PC-3 (cell line): ENCODE measurements at regions not wholly inside any gene's neighbourhood (a gene's known extent, or its start where the extent isn't known, plus 50 kb on each side); places are given as distances from the start of the nearest gene placed in this dataset.

Source experiments
- ATAC-seq: fragments of 200-7000 bp; cut with Tn5 transposase; 2 replicates; pipeline ENCODE4 v1.9.1; 2020; ENCODE audit warnings: mild to moderate bottlenecking, moderate library complexity
- BruUV-seq: library from RNA; stranded (reverse); fragments of 400-500 nt; replicated peaks from 2 replicates; lab custom pipeline; 2021; lab: Mats Ljungman, UMichigan
- CTCF ChIA-PET: fragments of 300-600 bp; sonication (Branson Sonifier 250); formaldehyde crosslinking; loops from one replicate; lab custom pipeline; 2022; ENCODE audit warnings: antibody characterized with exemption; lab: Charles Lee
- POLR2A ChIA-PET: fragments of 300-600 bp; sonication (Branson Sonifier 250); formaldehyde crosslinking; loops from one replicate; lab custom pipeline; 2022; ENCODE audit warnings: antibody characterized with exemption; ENCODE audit not compliant: unreplicated experiment; lab: Charles Lee
- DNase-seq: peaks from one replicate; pipeline ENCODE4 v3.0.0-alpha.2; 2015
- H2AFZ ChIP-seq: fragments of 300-600 bp; sonication (generic); 2 replicates; pipeline ENCODE4 v1.6.0; 2016; ENCODE audit warnings: antibody characterized with exemption, low read length
- H3F3A ChIP-seq: fragments of 300-600 bp; sonication (generic); one replicate; pipeline ENCODE4 v1.6.0; 2017; ENCODE audit warnings: antibody characterized with exemption, low read length, control low read depth, mild to moderate bottlenecking; ENCODE audit not compliant: unreplicated experiment
- H3K27ac ChIP-seq: fragments of 300-600 bp; sonication (generic); 2 replicates; pipeline ENCODE4 v1.5.1; 2016; ENCODE audit warnings: mild to moderate bottlenecking, low read length
- H3K27me3 ChIP-seq: fragments of 300-600 bp; sonication (generic); 2 replicates; pipeline ENCODE4 v1.6.1; 2016; ENCODE audit warnings: low read length, mixed read lengths
- H3K36me3 ChIP-seq: fragments of 300-600 bp; sonication (generic); 2 replicates; pipeline ENCODE4 v1.6.1; 2016; ENCODE audit warnings: low read depth, mixed run types, low read length, mixed read lengths
- H3K4me1 ChIP-seq: fragments of 300-600 bp; sonication (generic); 2 replicates; pipeline ENCODE4 v1.5.1; 2016; ENCODE audit warnings: low read length; ENCODE audit not compliant: insufficient read depth
- H3K4me2 ChIP-seq: fragments of 300-600 bp; sonication (generic); 2 replicates; pipeline ENCODE4 v1.6.0; 2016; ENCODE audit warnings: low read length
- H3K4me3 ChIP-seq: fragments of 300-600 bp; sonication (generic); 2 replicates; pipeline ENCODE4 v1.5.1; 2016; ENCODE audit warnings: mild to moderate bottlenecking, low read length, mixed read lengths
- H3K79me2 ChIP-seq: fragments of 300-600 bp; sonication (generic); 2 replicates; pipeline ENCODE4 v1.6.1; 2017; ENCODE audit warnings: low read length, mixed read lengths
- H3K9ac ChIP-seq: fragments of 300-600 bp; sonication (generic); 2 replicates; pipeline ENCODE4 v1.6.0; 2016; ENCODE audit warnings: mild to moderate bottlenecking, low read length
- H3K9me2 ChIP-seq: fragments of 300-600 bp; sonication (generic); replicated peaks from 2 replicates; pipeline ENCODE4 v1.6.1; 2016; ENCODE audit warnings: mixed run types, low read length, mixed read lengths
- H3K9me3 ChIP-seq: fragments of 300-600 bp; sonication (generic); 2 replicates; pipeline ENCODE4 v1.6.1; 2016; ENCODE audit warnings: low read length, mixed read lengths
- H4K20me1 ChIP-seq: fragments of 300-600 bp; sonication (generic); 2 replicates; pipeline ENCODE4 v1.6.1; 2016; ENCODE audit warnings: low read length, mixed read lengths
- EZH2 ChIP-seq: fragments of 300-600 bp; sonication (generic); IDR thresholded peaks from one replicate; pipeline ENCODE4 v1.6.1; 2017; ENCODE audit warnings: antibody characterized with exemption, mild to moderate bottlenecking, low read length; ENCODE audit not compliant: unreplicated experiment
- EZH2phosphoT487 ChIP-seq: fragments of 300-600 bp; sonication (generic); IDR thresholded peaks from 2 replicates; pipeline ENCODE4 v1.6.1; 2018; ENCODE audit warnings: mild to moderate bottlenecking, antibody characterized with exemption, low read length, borderline replicate concordance
- intact Hi-C: fragments of 100-400 bp; cut with micrococcal nuclease; formaldehyde crosslinking; loops from 2 replicates; pipeline ENCODE4 v1.9.0; 2023
- TF ChIP-seq, protein P1 (sequence below): fragments of 300-600 bp; sonication (generic); conservative IDR thresholded peaks from 2 replicates; pipeline ENCODE4 v1.5.1; 2017; ENCODE audit warnings: antibody characterized with exemption, low read depth, mild to moderate bottlenecking, low read length

DNA sequence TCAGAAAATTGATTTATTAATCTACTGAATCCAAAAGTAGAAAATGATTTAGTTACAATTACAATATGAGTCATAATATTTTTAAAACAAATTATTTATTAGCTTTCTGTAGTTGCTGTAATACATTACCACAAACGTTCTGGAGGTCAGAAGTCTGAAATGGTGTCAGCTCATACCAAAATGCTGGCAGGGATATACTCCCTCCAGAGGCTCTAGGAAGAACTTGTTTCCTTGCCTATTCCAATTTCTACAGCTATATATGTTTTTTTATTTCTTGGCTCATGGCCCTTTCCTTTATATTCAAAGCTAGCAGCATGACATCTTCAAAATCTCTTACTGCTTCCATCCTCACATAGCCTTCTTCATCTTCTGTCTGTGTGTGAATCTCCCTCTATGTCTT, 667.9 kb upstream of the ITGA1 start:
- no peak overlapping the region for H3K9ac ChIP-seq
- BruUV-seq, result no TSS peak
- H3K4me3 ChIP-seq, result no peak overlapping the region
- H2AFZ ChIP-seq, result no peak overlapping the region
- no peaks in the 10 kb centered on the region for H4K20me1 ChIP-seq
- H3K79me2 ChIP-seq, result no peaks in the 10 kb centered on the region
- DNase-seq (no peak), ATAC-seq (no peak)
- H3K27ac ChIP-seq, result no peak overlapping the region
- H3K4me1 ChIP-seq, result no peaks in the 10 kb centered on the region
- intact Hi-C loops, result no loop called here
- H3K4me2 ChIP-seq, result no peak overlapping the region
- no peaks in the 10 kb centered on the region for H3K9me3 ChIP-seq
- no peaks in the 10 kb centered on the region for H3K36me3 ChIP-seq
- H3K9me2 ChIP-seq, result no peaks in the 10 kb centered on the region
- H3K27me3 ChIP-seq, result no peaks in the 10 kb centered on the region
- TF ChIP-seq EZH2phosphoT487, result no peak
- TF ChIP-seq, protein P1, sequence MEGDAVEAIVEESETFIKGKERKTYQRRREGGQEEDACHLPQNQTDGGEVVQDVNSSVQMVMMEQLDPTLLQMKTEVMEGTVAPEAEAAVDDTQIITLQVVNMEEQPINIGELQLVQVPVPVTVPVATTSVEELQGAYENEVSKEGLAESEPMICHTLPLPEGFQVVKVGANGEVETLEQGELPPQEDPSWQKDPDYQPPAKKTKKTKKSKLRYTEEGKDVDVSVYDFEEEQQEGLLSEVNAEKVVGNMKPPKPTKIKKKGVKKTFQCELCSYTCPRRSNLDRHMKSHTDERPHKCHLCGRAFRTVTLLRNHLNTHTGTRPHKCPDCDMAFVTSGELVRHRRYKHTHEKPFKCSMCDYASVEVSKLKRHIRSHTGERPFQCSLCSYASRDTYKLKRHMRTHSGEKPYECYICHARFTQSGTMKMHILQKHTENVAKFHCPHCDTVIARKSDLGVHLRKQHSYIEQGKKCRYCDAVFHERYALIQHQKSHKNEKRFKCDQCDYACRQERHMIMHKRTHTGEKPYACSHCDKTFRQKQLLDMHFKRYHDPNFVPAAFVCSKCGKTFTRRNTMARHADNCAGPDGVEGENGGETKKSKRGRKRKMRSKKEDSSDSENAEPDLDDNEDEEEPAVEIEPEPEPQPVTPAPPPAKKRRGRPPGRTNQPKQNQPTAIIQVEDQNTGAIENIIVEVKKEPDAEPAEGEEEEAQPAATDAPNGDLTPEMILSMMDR, result peak; percentile 34; the same call in 1 of the 2 replicates
- ChIA-PET POLR2A (no interaction called here), CTCF (interaction anchor here (0.6 kb wide), 1 partner anchor 84 kb away, joined by 5 read pairs; no protein-coding TSS in a partner anchor)
- no peaks in the 10 kb centered on the region for H3F3A ChIP-seq

DNA sequence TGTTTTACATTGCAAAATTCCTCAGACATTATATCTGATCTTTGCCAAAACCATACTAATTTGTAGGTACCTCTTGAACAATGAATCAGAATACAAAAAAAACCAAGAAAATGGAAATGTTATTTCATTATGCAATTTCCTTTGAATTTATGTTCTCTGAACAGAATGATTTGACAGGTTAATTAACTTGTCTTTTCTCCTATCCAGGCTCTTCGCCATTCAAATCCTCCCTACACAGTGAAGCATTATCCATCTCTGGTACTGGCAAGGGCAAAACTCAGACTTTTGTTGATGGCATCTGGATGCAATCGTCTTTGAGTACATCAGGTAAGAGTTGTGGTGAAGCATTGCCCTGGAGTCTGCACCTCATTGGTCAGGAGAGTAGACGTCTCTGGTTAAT, 655.7 kb upstream of the ITGA1 start:
- H3K36me3 ChIP-seq, result no peaks in the 10 kb centered on the region
- intact Hi-C loops, result no loop called here
- DNase-seq (no peak), ATAC-seq (no peak)
- BruUV-seq, result no TSS peak
- H3K27me3 ChIP-seq, result no peaks in the 10 kb centered on the region
- H4K20me1 ChIP-seq, result no peaks in the 10 kb centered on the region
- H3K79me2 ChIP-seq, result no peaks in the 10 kb centered on the region
- H3K4me3 ChIP-seq, result no peak overlapping the region
- no peaks in the 10 kb centered on the region for H3K9me3 ChIP-seq
- POLR2A ChIA-PET, result no interaction called here
- H3K4me1 ChIP-seq, result no peaks in the 10 kb centered on the region
- H3F3A ChIP-seq, result no peaks in the 10 kb centered on the region
- no peak overlapping the region for H2AFZ ChIP-seq
- TF ChIP-seq EZH2phosphoT487 (no peak), EZH2 (no peak)
- TF ChIP-seq, protein P1, result no peak
- H3K27ac ChIP-seq, result no peak overlapping the region
- H3K4me2 ChIP-seq, result no peak overlapping the region
- no peaks in the 10 kb centered on the region for H3K9me2 ChIP-seq
- CTCF ChIA-PET, result no interaction called here
- H3K9ac ChIP-seq, result no peak overlapping the region

GRCh38 chr5:52134013-52134650, 653.6 kb upstream of the ITGA1 start:
- Histone ChIP-seq H3K27me3 (no peaks in the 10 kb centered on the region), H3K36me3 (no peaks in the 10 kb centered on the region), H4K20me1 (no peaks in the 10 kb centered on the region), H3K9ac (no peak overlapping the region), H2AFZ (no peak overlapping the region), H3K27ac (no peak overlapping the region), H3K9me2 (no peaks in the 10 kb centered on the region), H3K9me3 (no peaks in the 10 kb centered on the region), H3K4me1 (no peaks in the 10 kb centered on the region), H3K79me2 (no peaks in the 10 kb centered on the region), H3F3A (no peaks in the 10 kb centered on the region), H3K4me3 (no peak overlapping the region), H3K4me2 (no peak overlapping the region)
- ChIA-PET POLR2A (no interaction called here), CTCF (no interaction called here)
- intact Hi-C loops, result no loop called here
- no peak for TF ChIP-seq EZH2
- TF ChIP-seq, protein P1, result no peak
- no peak for TF ChIP-seq EZH2phosphoT487
- DNase-seq (no peak), ATAC-seq (no peak)
- no TSS peak for BruUV-seq
